Trophoblast cell (in vitro differentiated cells and primary cell): ENCODE measurements at regions not wholly inside any gene's neighbourhood (a gene's known extent, or its start where the extent isn't known, plus 50 kb on each side); places are given as distances from the start of the nearest gene placed in this dataset.
"Not testable (repeated sequence)": the region's sequence is repeated elsewhere in the genome, so short reads cannot be mapped to it uniquely, and the experiment has no call there.

Source experiments
- DNase-seq, 2 donors: peaks; one replicate each; pipeline ENCODE4 v3.0.0-alpha.2; 2016
- H2AFZ ChIP-seq: 2 replicates; pipeline ENCODE4 v1.6.1; 2013; ENCODE audit warnings: low read length, moderate library complexity, mild to moderate bottlenecking; ENCODE audit not compliant: insufficient read depth, poor library complexity
- H2AK5ac ChIP-seq: 2 replicates; pipeline ENCODE4 v1.6.1; 2013; ENCODE audit warnings: mild to moderate bottlenecking, low read length
- H2BK120ac ChIP-seq: 2 replicates; pipeline ENCODE4 v1.6.1; 2013; ENCODE audit warnings: low read length, mild to moderate bottlenecking, moderate library complexity; ENCODE audit not compliant: insufficient read depth, poor library complexity
- H2BK12ac ChIP-seq: 2 replicates; pipeline ENCODE4 v1.6.1; 2013; ENCODE audit warnings: mild to moderate bottlenecking, low read length, moderate library complexity
- H2BK5ac ChIP-seq: 2 replicates; pipeline ENCODE4 v1.6.1; 2013; ENCODE audit warnings: low read length, low read depth, moderate library complexity, mild to moderate bottlenecking; ENCODE audit not compliant: poor library complexity
- H3K14ac ChIP-seq: 2 replicates; pipeline ENCODE4 v1.6.1; 2013; ENCODE audit warnings: mild to moderate bottlenecking, low read length
- H3K18ac ChIP-seq: 2 replicates; pipeline ENCODE4 v1.6.1; 2013; ENCODE audit warnings: mild to moderate bottlenecking, low read length
- H3K23ac ChIP-seq: 2 replicates; pipeline ENCODE4 v1.6.1; 2013; ENCODE audit warnings: low read length
- H3K27ac ChIP-seq: 2 replicates; pipeline ENCODE4 v1.5.1; 2013; ENCODE audit warnings: low read depth, mild to moderate bottlenecking, inconsistent platforms, low read length, moderate library complexity
- H3K27me3 ChIP-seq: 2 replicates; pipeline ENCODE4 v1.6.1; 2013; ENCODE audit warnings: inconsistent platforms, mild to moderate bottlenecking, low read length, moderate library complexity; ENCODE audit not compliant: insufficient read depth
- H3K36me3 ChIP-seq, 2 experiments: 1 replicate in 1 of 2; 2 replicates in 1 of 2; pipeline ENCODE4 v1.6.1; 2013; ENCODE audit warnings: low read length in 2 of 2, mild to moderate bottlenecking in 2 of 2, moderate library complexity in 1 of 2; ENCODE audit not compliant: insufficient read depth in 2 of 2, control insufficient read depth in 1 of 2
- H3K4ac ChIP-seq: 2 replicates; pipeline ENCODE4 v1.6.1; 2013; ENCODE audit warnings: low read depth, mild to moderate bottlenecking, low read length, moderate library complexity
- H3K4me1 ChIP-seq, 2 experiments: 1 replicate in 1 of 2; 2 replicates in 1 of 2; pipeline ENCODE4 v1.6.1; 2013; ENCODE audit warnings: low read length in 2 of 2, mild to moderate bottlenecking in 2 of 2, moderate library complexity in 1 of 2; ENCODE audit not compliant: insufficient read depth in 2 of 2, control insufficient read depth in 1 of 2
- H3K4me2 ChIP-seq: 2 replicates; pipeline ENCODE4 v1.6.1; 2013; ENCODE audit warnings: inconsistent platforms, mild to moderate bottlenecking, low read length, moderate library complexity
- H3K4me3 ChIP-seq: 2 replicates; pipeline ENCODE4 v1.5.1; 2013; ENCODE audit warnings: mild to moderate bottlenecking, low read depth, low read length, inconsistent platforms
- H3K79me1 ChIP-seq: one replicate; pipeline ENCODE4 v1.6.1; 2013; ENCODE audit warnings: low read length
- H3K79me2 ChIP-seq: 2 replicates; pipeline ENCODE4 v1.6.1; 2013; ENCODE audit warnings: low read length, mild to moderate bottlenecking; ENCODE audit not compliant: control insufficient read depth, insufficient read depth, poor library complexity
- H3K9ac ChIP-seq: 2 replicates; pipeline ENCODE4 v1.6.1; 2013; ENCODE audit warnings: mild to moderate bottlenecking, low read length
- H3K9me3 ChIP-seq: 2 replicates; pipeline ENCODE4 v1.6.1; 2013; ENCODE audit warnings: low read depth, mild to moderate bottlenecking, control low read depth, inconsistent platforms, low read length; ENCODE audit not compliant: insufficient read depth
- H4K12ac ChIP-seq: 2 replicates; pipeline ENCODE4 v1.6.1; 2013; ENCODE audit warnings: low read depth, mild to moderate bottlenecking, low read length, moderate library complexity
- H4K8ac ChIP-seq: 2 replicates; pipeline ENCODE4 v1.6.1; 2013; ENCODE audit warnings: low read depth, mild to moderate bottlenecking, low read length, moderate library complexity
- H4K91ac ChIP-seq: one replicate; pipeline ENCODE4 v1.6.1; 2013; ENCODE audit warnings: low read depth, mild to moderate bottlenecking, low read length, moderate library complexity
- WGBS: extraction: QIAGEN DNeasy Blood & Tissue Kit; methylation state at CpG from one replicate; pipeline ENCODE4 v1.1.7; 2013; ENCODE audit warnings: missing lambda C conversion rate; ENCODE audit not compliant: insufficient read length, insufficient coverage; ENCODE audit errors: extremely low coverage; 5-methylcytosine and 5-hydroxymethylcytosine counted together

DNA sequence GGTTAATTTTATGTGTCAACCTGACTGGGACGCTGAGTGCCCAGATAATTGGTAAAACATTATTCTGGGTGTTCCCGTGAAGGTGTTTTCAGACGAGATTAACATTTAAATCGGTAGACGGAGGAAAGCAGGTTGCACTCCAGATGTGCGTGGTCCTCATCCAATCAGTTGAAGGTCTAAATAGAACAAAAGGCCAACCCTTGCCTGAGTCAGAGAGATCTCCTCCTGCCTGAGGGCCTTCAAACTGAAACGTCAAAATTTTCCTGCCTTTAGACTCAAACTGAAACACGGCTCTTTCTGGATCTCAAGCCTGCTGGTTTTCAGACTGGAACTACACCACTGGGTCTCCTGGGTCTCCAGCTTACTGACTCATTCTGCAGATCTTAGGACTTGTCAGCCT, 70.9 kb downstream of the NPIPA5 start:
- H3K27me3 ChIP-seq, H4K91ac ChIP-seq, H3K9me3 ChIP-seq, H3K4me3 ChIP-seq, H3K18ac ChIP-seq, H2BK5ac ChIP-seq, H2AK5ac ChIP-seq, H3K4me2 ChIP-seq, H2BK120ac ChIP-seq, H3K9ac ChIP-seq, H4K12ac ChIP-seq, H3K36me3 ChIP-seq, H3K4ac ChIP-seq, H4K8ac ChIP-seq, H3K27ac ChIP-seq, H3K14ac ChIP-seq, H2BK12ac ChIP-seq, H3K4me1 ChIP-seq, H2AFZ ChIP-seq, H3K79me2 ChIP-seq, H3K23ac ChIP-seq, H3K79me1 ChIP-seq, DNase-seq: not testable (repeated sequence)
- no CpG with 5 or more reads among the region's 8 CpGs for WGBS

DNA sequence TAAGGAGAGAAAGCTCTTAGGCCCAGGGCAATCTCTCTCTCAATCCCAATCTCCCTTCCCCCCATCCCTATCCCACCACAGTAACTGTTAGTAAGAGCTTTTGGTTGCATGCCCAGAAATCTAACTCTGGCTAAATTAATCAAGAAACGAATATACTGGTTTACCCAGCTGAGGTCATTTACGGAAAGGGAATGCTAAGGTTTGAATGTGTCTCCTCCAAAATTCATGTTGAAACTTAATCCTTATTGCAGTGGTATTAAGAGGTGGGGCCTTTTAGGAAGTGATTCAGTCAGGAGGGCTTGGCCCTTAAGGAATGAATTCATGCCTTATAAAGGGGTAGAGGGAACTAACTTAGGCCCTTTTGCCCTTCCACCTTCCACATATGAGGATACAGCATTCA, 72.2 kb downstream of the NPIPA5 start:
- H3K4me2 ChIP-seq, H2BK120ac ChIP-seq, H3K27me3 ChIP-seq, H3K23ac ChIP-seq, H2BK5ac ChIP-seq, H3K9ac ChIP-seq, H3K79me2 ChIP-seq, DNase-seq, H2AFZ ChIP-seq, H3K79me1 ChIP-seq, H4K91ac ChIP-seq, H3K14ac ChIP-seq, H4K12ac ChIP-seq, H3K36me3 ChIP-seq, H3K18ac ChIP-seq, H3K27ac ChIP-seq, H3K4me1 ChIP-seq, H3K9me3 ChIP-seq, H4K8ac ChIP-seq, H3K4me3 ChIP-seq, H2AK5ac ChIP-seq, H2BK12ac ChIP-seq, H3K4ac ChIP-seq: not testable (repeated sequence)
- no CpG with 5 or more reads among the region's 2 CpGs for WGBS

DNA sequence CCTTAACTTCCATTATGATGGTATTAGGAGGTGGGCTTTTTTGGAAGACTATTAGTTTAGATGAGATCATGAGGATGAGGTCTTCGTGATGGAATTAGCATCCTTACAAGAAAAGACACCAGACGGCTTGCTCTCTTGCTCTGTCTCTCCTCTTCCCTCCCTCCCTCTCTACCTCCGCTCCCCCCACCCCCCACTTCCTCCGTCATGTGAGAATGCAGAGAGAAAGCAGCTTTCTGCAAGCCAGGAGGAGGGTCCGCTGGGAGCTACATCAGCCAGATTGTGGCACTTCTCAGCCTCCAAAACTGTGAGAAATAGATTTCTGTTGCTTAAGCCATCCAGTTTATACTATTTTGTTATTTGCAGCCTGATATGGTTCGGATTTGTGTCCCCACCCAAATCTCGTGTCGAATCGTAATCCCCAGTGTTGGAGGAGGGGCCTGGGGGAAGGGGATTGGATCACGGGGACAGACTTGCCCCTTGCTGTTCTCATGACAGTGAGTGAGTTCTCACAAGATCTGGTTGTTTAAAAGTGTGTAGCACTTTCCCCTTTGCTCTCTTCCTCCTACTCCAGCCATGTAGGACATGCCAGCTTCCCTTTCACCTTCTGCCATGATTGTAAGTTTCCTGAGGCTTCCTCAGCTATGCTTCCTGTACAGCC, 74.3 kb downstream of the NPIPA5 start:
- H2BK120ac ChIP-seq, H2BK12ac ChIP-seq, H3K9me3 ChIP-seq, H4K12ac ChIP-seq, H3K4me3 ChIP-seq, H2AFZ ChIP-seq, H3K4ac ChIP-seq, H3K4me2 ChIP-seq, H4K91ac ChIP-seq, H2BK5ac ChIP-seq, H3K23ac ChIP-seq, H3K79me1 ChIP-seq, H3K27ac ChIP-seq, H2AK5ac ChIP-seq, H4K8ac ChIP-seq, H3K27me3 ChIP-seq, H3K4me1 ChIP-seq, H3K79me2 ChIP-seq, H3K9ac ChIP-seq, H3K36me3 ChIP-seq, DNase-seq, H3K14ac ChIP-seq, H3K18ac ChIP-seq: not testable (repeated sequence)
- no CpG with 5 or more reads among the region's 10 CpGs for WGBS

DNA sequence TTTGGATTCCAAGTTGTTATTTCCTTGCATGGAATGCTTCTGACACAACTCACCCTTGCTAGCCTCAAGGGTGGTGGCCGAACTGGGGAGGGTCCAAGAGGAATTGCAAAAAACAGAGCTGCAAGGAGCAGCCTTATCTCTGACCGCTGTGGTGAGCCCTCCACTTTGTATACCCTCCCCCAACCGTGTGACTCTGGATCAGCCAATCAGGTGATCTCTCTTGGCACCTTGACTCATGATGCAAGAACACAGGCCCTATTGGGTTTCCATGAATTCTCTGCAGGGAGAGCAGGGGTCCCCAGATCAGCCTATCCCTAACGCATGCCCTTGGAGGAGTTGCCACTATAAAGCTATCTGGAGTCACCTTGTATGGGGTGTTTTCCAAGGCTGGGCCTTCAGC, 81.0 kb downstream of the NPIPA5 start:
- not testable (repeated sequence) for H4K91ac ChIP-seq, H2BK5ac ChIP-seq, H3K27ac ChIP-seq, H3K9ac ChIP-seq, H3K9me3 ChIP-seq, H2BK120ac ChIP-seq, H2BK12ac ChIP-seq, H2AFZ ChIP-seq, H4K8ac ChIP-seq, H3K23ac ChIP-seq, H3K79me2 ChIP-seq, H2AK5ac ChIP-seq, H3K4me2 ChIP-seq, DNase-seq, H3K14ac ChIP-seq, H3K36me3 ChIP-seq, H3K18ac ChIP-seq, H4K12ac ChIP-seq, H3K27me3 ChIP-seq, H3K4ac ChIP-seq, H3K79me1 ChIP-seq, H3K4me3 ChIP-seq, H3K4me1 ChIP-seq
- no CpG with 5 or more reads among the region's 4 CpGs for WGBS
